PC-9 (cell line): ENCODE measurements at regions not wholly inside any gene's neighbourhood (a gene's known extent, or its start where the extent isn't known, plus 50 kb on each side); places are given as distances from the start of the nearest gene placed in this dataset.

Experiments used
- BruUV-seq: library from RNA; stranded (reverse); fragments of 400-500 nt; replicated peaks from 2 replicates; lab custom pipeline; 2021; lab: Mats Ljungman, UMichigan
- CTCF ChIA-PET: fragments of 300-600 bp; sonication (Branson Sonifier 250); formaldehyde crosslinking; loops from one replicate; lab custom pipeline; 2022; ENCODE audit warnings: antibody characterized with exemption; lab: Charles Lee
- POLR2A ChIA-PET: fragments of 300-600 bp; sonication (Branson Sonifier 250); formaldehyde crosslinking; loops from one replicate; lab custom pipeline; 2022; ENCODE audit warnings: antibody characterized with exemption; ENCODE audit not compliant: unreplicated experiment; lab: Charles Lee
- DNase-seq, 2 experiments: peaks; one replicate each; pipeline versions ENCODE4 v3.0.0 to v3.0.0-alpha.2; 2015 to 2022; ENCODE audit warnings: mixed read lengths in 1 of 2
- H2AFZ ChIP-seq: fragments of 200-600 bp; sonication (generic); 2 replicates; pipeline ENCODE4 v1.8.1; 2017; ENCODE audit warnings: antibody characterized with exemption
- H3F3A ChIP-seq: fragments of 200-600 bp; sonication (generic); 2 replicates; pipeline ENCODE4 v1.8.1; 2017; ENCODE audit warnings: antibody characterized with exemption, mild to moderate bottlenecking, low read depth; ENCODE audit not compliant: insufficient read depth
- H3K27ac ChIP-seq: fragments of 200-600 bp; sonication (generic); 2 replicates; pipeline ENCODE4 v1.6.1; 2016; ENCODE audit warnings: mixed run types
- H3K27me3 ChIP-seq: fragments of 200-600 bp; sonication (generic); 2 replicates; pipeline ENCODE4 v1.6.1; 2016; ENCODE audit warnings: low read depth, mixed run types; ENCODE audit not compliant: insufficient read depth
- H3K36me3 ChIP-seq: fragments of 200-600 bp; sonication (generic); 2 replicates; pipeline ENCODE4 v1.6.1; 2016; ENCODE audit warnings: low read depth, mixed run types
- H3K4me1 ChIP-seq: fragments of 200-600 bp; sonication (generic); replicated peaks from 2 replicates; pipeline ENCODE4 v1.6.1; 2016; ENCODE audit warnings: mixed run types; ENCODE audit not compliant: insufficient read depth
- H3K4me2 ChIP-seq: fragments of 200-600 bp; sonication (generic); 2 replicates; pipeline ENCODE4 v1.6.1; 2017; ENCODE audit warnings: mixed run types
- H3K4me3 ChIP-seq: fragments of 200-600 bp; sonication (generic); 2 replicates; pipeline ENCODE4 v1.6.1; 2016; ENCODE audit warnings: mixed run types
- H3K79me2 ChIP-seq: fragments of 200-600 bp; sonication (generic); 2 replicates; pipeline ENCODE4 v1.6.1; 2017; ENCODE audit warnings: low read depth, mixed run types
- H3K9me2 ChIP-seq: fragments of 200-600 bp; sonication (generic); 2 replicates; pipeline ENCODE4 v1.8.1; 2017; ENCODE audit warnings: mild to moderate bottlenecking; ENCODE audit not compliant: insufficient read depth
- H3K9me3 ChIP-seq: fragments of 200-600 bp; sonication (generic); 2 replicates; pipeline ENCODE4 v1.8.1; 2016; ENCODE audit warnings: low read depth; ENCODE audit not compliant: insufficient read depth
- H4K20me1 ChIP-seq: fragments of 200-600 bp; sonication (generic); 2 replicates; pipeline ENCODE4 v1.8.1; 2017; ENCODE audit not compliant: insufficient read depth
- CTCF ChIP-seq: fragments of 200-600 bp; sonication (generic); conservative IDR thresholded peaks from 2 replicates; pipeline ENCODE4 v1.6.1; 2017; ENCODE audit warnings: mixed run types, antibody characterized with exemption, mild to moderate bottlenecking, moderate library complexity
- EZH2 ChIP-seq: fragments of 200-600 bp; sonication (generic); IDR thresholded peaks from 2 replicates; pipeline ENCODE4 v1.8.0; 2017; ENCODE audit warnings: antibody characterized with exemption, low read depth
- intact Hi-C: fragments of 100-400 bp; cut with micrococcal nuclease; formaldehyde crosslinking; loops from one replicate; pipeline ENCODE4 v1.10.0; 2022; ENCODE audit not compliant: unreplicated experiment

- no peaks in the 10 kb centered on the region for H3K4me1 ChIP-seq
- CTCF ChIA-PET = no interaction called here
- no TSS peak for BruUV-seq
Observed at GRCh38 chr12:83960767-83961166, 951.8 kb downstream of the SLC6A15 start.

DNA sequence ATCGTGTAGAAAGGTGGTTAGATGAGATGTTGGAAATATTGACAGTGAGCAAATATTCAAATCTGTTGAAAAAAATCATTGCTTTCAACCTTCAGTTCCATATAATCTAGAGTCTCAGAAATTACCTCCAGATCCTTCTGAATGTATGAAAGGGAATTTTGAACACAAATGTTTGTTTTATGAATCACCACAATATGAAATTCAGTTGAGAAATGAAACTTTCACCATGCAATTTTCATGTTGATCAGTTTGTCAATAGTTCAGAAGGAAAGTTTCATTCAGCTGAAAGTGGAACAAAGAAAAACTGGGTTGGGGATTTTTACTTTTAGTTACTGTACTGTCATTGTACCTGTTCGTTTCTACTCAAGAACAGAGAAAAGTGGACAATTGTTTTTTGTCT is 953.6 kb downstream of the SLC6A15 start:
- ChIA-PET POLR2A (no interaction called here), CTCF (no interaction called here)
- no peak for DNase-seq
- Histone ChIP-seq H3K79me2 (no peaks in the 10 kb centered on the region), H3K4me1 (no peaks in the 10 kb centered on the region), H4K20me1 (no peaks in the 10 kb centered on the region), H3K27ac (no peak overlapping the region), H3K4me2 (no peak overlapping the region), H3K9me3 (no peaks in the 10 kb centered on the region), H3K36me3 (no peaks in the 10 kb centered on the region), H3K4me3 (no peak overlapping the region), H3F3A (no peaks in the 10 kb centered on the region), H3K9me2 (no peaks in the 10 kb centered on the region), H2AFZ (peak overlapping the region; percentile 12; the same call in 1 of the 2 replicates), H3K27me3 (no peaks in the 10 kb centered on the region)
- intact Hi-C loops = no loop called here
- TF ChIP-seq CTCF (no peak), EZH2 (no peak)
- BruUV-seq = no TSS peak

More at GRCh38 chr12:83960767-83961166, 951.8 kb downstream of the SLC6A15 start:
- H2AFZ ChIP-seq = no peak overlapping the region
- intact Hi-C loops = no loop called here
- no peaks in the 10 kb centered on the region for H3K27me3 ChIP-seq
- H3K9me3 ChIP-seq = no peaks in the 10 kb centered on the region
- no peaks in the 10 kb centered on the region for H3F3A ChIP-seq
- H4K20me1 ChIP-seq = no peaks in the 10 kb centered on the region
- H3K36me3 ChIP-seq = no peaks in the 10 kb centered on the region
- H3K9me2 ChIP-seq = no peaks in the 10 kb centered on the region
- no peak overlapping the region for H3K4me2 ChIP-seq
- TF ChIP-seq EZH2 (no peak), CTCF (no peak)
- DNase-seq = no peak
- POLR2A ChIA-PET = no interaction called here
- H3K4me3 ChIP-seq = no peak overlapping the region
- no peak overlapping the region for H3K27ac ChIP-seq
- H3K79me2 ChIP-seq = no peaks in the 10 kb centered on the region

- intact Hi-C loops = no loop called here
- ChIA-PET POLR2A (no interaction called here), CTCF (no interaction called here)
- Histone ChIP-seq H3K4me3 (no peak overlapping the region), H3K27me3 (no peaks in the 10 kb centered on the region), H2AFZ (no peak overlapping the region), H3K36me3 (no peaks in the 10 kb centered on the region), H3K9me3 (no peaks in the 10 kb centered on the region), H4K20me1 (no peaks in the 10 kb centered on the region), H3K4me2 (no peak overlapping the region), H3F3A (no peaks in the 10 kb centered on the region), H3K9me2 (no peaks in the 10 kb centered on the region), H3K79me2 (no peaks in the 10 kb centered on the region), H3K27ac (no peak overlapping the region), H3K4me1 (no peaks in the 10 kb centered on the region)
- no peak for DNase-seq
- TF ChIP-seq EZH2 (no peak), CTCF (no peak; the same call in 1 of the 2 replicates)
- no TSS peak for BruUV-seq
Observed at GRCh38 chr12:83954956-83955601, 957.5 kb downstream of the SLC6A15 start.
